DOHH2 (cell line): ENCODE measurements at regions not wholly inside any gene's neighbourhood (a gene's known extent, or its start where the extent isn't known, plus 50 kb on each side); places are given as distances from the start of the nearest gene placed in this dataset.

Experiments used
- CTCF ChIP-seq: fragments of 200-600 bp; sonication (generic); IDR thresholded peaks from one replicate; pipeline ENCODE4 v1.5.1; 2014; ENCODE audit warnings: antibody characterized with exemption, mild to moderate bottlenecking, low read depth, low read length; ENCODE audit not compliant: poor library complexity, severe bottlenecking
- EZH2phosphoT487 ChIP-seq: fragments of 200-600 bp; sonication (generic); IDR thresholded peaks from 2 replicates; pipeline ENCODE4 v1.6.1; 2017; ENCODE audit warnings: borderline replicate concordance, mild to moderate bottlenecking, antibody characterized with exemption, low read length, moderate library complexity, mixed read lengths

DNA sequence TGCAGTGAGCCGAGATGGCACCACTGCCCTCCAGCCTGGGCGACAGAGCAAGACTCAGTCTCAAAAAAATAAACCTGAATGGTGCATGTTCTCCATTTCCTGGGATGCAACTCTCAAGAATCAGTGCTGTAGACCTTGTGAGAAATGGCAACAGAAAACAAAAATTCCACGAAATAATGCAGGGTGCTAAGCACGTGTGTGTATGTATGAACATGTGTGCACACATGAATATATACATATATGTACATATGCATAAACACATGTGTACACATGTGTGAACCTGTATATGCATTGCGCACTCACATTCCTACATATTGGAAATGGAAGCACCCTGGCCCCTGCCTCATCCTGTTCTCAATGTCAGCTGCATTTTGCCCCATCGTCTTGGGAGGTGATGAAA is 548.5 kb downstream of the TCERG1L start:
- no peak for TF ChIP-seq CTCF
- TF ChIP-seq EZH2phosphoT487, result no peak
